ENCODE measurements at regions not wholly inside any gene's neighbourhood (a gene's known extent, or its start where the extent isn't known, plus 50 kb on each side); places are given as distances from the start of the nearest gene placed in this dataset.

DNA sequence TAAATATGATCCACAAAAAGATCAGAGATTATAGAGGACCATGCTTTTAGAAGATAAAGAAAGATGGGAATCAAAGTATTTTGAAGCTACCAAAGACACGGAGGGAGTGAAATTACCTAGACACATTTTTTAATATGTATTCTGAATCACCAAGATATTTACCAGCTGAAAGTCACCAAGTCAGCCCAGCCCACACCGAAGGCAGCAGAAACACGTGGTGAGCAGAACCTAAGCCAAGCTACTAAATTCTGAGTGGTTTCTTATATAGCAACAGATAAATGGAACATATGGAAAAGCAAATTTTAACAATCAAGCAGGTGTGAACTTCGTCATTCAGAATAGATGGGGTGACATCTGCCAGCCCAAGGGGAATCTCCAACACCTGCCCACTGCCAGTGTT lies 134.7 kb upstream of the AKR1E2 start:
- POLR2A ChIA-PET, result no interaction called here
- TF ChIP-seq, protein P1, sequence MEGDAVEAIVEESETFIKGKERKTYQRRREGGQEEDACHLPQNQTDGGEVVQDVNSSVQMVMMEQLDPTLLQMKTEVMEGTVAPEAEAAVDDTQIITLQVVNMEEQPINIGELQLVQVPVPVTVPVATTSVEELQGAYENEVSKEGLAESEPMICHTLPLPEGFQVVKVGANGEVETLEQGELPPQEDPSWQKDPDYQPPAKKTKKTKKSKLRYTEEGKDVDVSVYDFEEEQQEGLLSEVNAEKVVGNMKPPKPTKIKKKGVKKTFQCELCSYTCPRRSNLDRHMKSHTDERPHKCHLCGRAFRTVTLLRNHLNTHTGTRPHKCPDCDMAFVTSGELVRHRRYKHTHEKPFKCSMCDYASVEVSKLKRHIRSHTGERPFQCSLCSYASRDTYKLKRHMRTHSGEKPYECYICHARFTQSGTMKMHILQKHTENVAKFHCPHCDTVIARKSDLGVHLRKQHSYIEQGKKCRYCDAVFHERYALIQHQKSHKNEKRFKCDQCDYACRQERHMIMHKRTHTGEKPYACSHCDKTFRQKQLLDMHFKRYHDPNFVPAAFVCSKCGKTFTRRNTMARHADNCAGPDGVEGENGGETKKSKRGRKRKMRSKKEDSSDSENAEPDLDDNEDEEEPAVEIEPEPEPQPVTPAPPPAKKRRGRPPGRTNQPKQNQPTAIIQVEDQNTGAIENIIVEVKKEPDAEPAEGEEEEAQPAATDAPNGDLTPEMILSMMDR (IDR thresholded peaks at IDR 0.05; ENCODE audit: control extremely low read depth, extremely low read depth, low read depth, missing control alignments), result no peak

GRCh38 chr10:4688601-4689000 lies 137.4 kb upstream of the AKR1E2 start:
- no peak for DNase-seq (ENCODE audit: extremely low spot score)
- CTCF ChIA-PET, result interaction anchor here (0.7 kb wide), 1 partner anchor 17 kb away, joined by 3 read pairs; no protein-coding TSS in a partner anchor
- POLR2A ChIA-PET, result interaction anchor here (0.7 kb wide), 1 partner anchor 622 kb away, joined by 3 read pairs; no protein-coding TSS in a partner anchor
- TF ChIP-seq, protein P1 (IDR thresholded peaks at IDR 0.05; ENCODE audit: control extremely low read depth, extremely low read depth, low read depth, missing control alignments), result no peak

More for the DNA sequence above, 134.7 kb upstream of the AKR1E2 start:
- CTCF ChIA-PET, result interaction anchor here (1.3 kb wide), 1 partner anchor 14 kb away, joined by 3 read pairs; no protein-coding TSS in a partner anchor
- no peak for DNase-seq (ENCODE audit: extremely low spot score)

- DNase-seq (ENCODE audit: extremely low spot score), result no peak
- CTCF ChIA-PET, result no interaction called here
- TF ChIP-seq, protein P1 (IDR thresholded peaks at IDR 0.05; ENCODE audit: control extremely low read depth, extremely low read depth, low read depth, missing control alignments), result no peak
- POLR2A ChIA-PET, result no interaction called here
Measured at GRCh38 chr10:4688168-4688567, 137.8 kb upstream of the AKR1E2 start.

DNA sequence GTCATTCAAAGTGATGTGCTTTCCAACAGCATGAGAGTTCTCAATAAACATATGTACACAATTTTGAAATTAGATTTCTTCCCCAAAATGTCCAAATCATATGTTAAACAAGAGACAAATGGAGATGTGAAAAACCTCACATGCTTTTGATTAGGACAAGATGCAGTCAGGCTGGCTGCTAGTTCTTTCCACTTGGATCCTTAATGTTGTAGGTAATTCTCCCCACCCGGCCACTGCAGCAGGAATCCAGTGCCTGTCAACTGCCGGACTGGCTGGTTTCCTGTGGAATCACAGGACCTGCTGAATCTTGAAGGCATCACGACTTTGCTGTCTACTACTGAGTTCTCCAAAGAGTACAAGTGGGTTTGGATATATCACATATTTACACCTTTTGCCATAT lies 138.6 kb upstream of the AKR1E2 start:
- POLR2A ChIA-PET, result no interaction called here
- DNase-seq (ENCODE audit: extremely low spot score), result no peak
- CTCF ChIA-PET, result no interaction called here
- TF ChIP-seq, protein P1 (IDR thresholded peaks at IDR 0.05; ENCODE audit: control extremely low read depth, extremely low read depth, low read depth, missing control alignments), result no peak

DNA sequence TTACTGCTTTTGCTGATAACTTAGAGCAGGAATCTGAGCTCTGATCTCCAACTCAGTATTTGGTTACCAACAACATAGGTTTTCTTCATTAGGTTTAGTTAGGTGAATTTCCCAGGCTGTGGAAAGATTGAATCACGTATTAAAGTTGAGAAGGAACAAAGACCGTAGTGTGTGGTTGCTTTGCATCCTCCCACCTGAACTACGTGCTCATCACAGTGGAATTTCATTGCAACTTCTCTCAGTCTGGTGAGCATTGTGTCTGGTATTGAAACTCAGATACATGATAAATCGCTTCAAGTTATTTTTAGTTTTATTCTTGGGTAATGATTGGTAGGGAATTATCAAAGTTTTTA lies 139.4 kb upstream of the AKR1E2 start:
- TF ChIP-seq, protein P1 (IDR thresholded peaks at IDR 0.05; ENCODE audit: control extremely low read depth, extremely low read depth, low read depth, missing control alignments), result no peak
- ChIA-PET POLR2A (no interaction called here), CTCF (interaction anchor here (1.6 to 2.0 kb wide), 2 partner anchors 10 to 22 kb away, joined by 4 to 10 read pairs; no protein-coding TSS in a partner anchor)
- DNase-seq (ENCODE audit: extremely low spot score), result peak; percentile 21

- ChIA-PET CTCF (interaction anchor here (1.6 to 2.0 kb wide), 2 partner anchors 9 to 22 kb away, joined by 4 to 10 read pairs; no protein-coding TSS in a partner anchor), POLR2A (no interaction called here)
- DNase-seq (ENCODE audit: extremely low spot score), result no peak
- TF ChIP-seq, protein P1 (IDR thresholded peaks at IDR 0.05; ENCODE audit: control extremely low read depth, extremely low read depth, low read depth, missing control alignments), result no peak
Measured at GRCh38 chr10:4685904-4686643, 139.9 kb upstream of the AKR1E2 start.

Measured in GM10248 (cell line).